Endothelial cell (in vitro differentiated cells): ENCODE measurements at regions not wholly inside any gene's neighbourhood (a gene's known extent, or its start where the extent isn't known, plus 50 kb on each side); places are given as distances from the start of the nearest gene placed in this dataset.

ENCODE experiments used
- DNase-seq: peaks from one replicate; pipeline ENCODE4 v3.0.0; 2021; ENCODE audit warnings: low spot score
- H3K27ac Mint-ChIP-seq: one replicate; pipeline ENCODE4 v1.8.0; 2021; ENCODE audit warnings: mixed read lengths, inconsistent platforms; ENCODE audit not compliant: unreplicated experiment
- H3K27me3 Mint-ChIP-seq: one replicate; pipeline ENCODE4 v1.8.0; 2021; ENCODE audit warnings: mild to moderate bottlenecking, moderate library complexity, mixed read lengths, inconsistent platforms; ENCODE audit not compliant: unreplicated experiment
- H3K36me3 Mint-ChIP-seq: one replicate; pipeline ENCODE4 v1.8.0; 2021; ENCODE audit warnings: mild to moderate bottlenecking, low read depth, mixed read lengths, inconsistent platforms; ENCODE audit not compliant: unreplicated experiment
- H3K4me1 Mint-ChIP-seq: one replicate; pipeline ENCODE4 v1.8.0; 2021; ENCODE audit warnings: mild to moderate bottlenecking, mixed read lengths, inconsistent platforms; ENCODE audit not compliant: unreplicated experiment
- H3K4me3 Mint-ChIP-seq: one replicate; pipeline ENCODE4 v1.8.0; 2021; ENCODE audit warnings: mild to moderate bottlenecking, mixed read lengths, inconsistent platforms; ENCODE audit not compliant: unreplicated experiment
- H3K9me3 Mint-ChIP-seq: one replicate; pipeline ENCODE4 v1.8.0; 2021; ENCODE audit warnings: mixed read lengths, inconsistent platforms; ENCODE audit not compliant: unreplicated experiment
- TF ChIP-seq, protein P1 (sequence below): fragments of 200-600 bp; sonication (generic); IDR thresholded peaks from one replicate; pipeline ENCODE4 v1.5.0; 2021; ENCODE audit warnings: antibody characterized with exemption; ENCODE audit not compliant: unreplicated experiment

DNA sequence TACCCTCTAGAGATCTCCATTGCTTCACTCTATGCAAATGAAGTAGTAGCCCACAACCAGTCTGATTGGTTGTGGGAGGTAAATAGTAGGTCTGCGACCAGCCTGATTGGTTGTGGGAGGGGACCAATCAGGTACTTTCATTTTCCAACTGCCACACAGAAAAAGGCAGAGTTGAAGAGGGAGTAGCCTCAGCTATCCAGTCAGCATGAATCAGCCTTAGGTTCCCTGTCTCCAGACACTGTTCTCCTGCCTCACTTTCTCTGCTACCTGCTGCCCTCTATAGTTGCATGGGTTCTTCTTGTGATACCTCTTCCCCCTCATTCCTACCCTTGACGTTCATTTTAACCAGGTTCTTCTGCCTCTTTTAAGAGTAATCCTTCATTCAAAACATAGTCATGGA, 114.5 kb upstream of the LYZL1 start:
- no peak for DNase-seq
- Mint-ChIP-seq H3K36me3 (peaks cover 4% of the 10 kb centered on the region), H3K4me3 (no peak overlapping the region), H3K27me3 (peaks cover 5% of the 10 kb centered on the region), H3K27ac (no peak overlapping the region), H3K4me1 (no peaks in the 10 kb centered on the region), H3K9me3 (peaks cover 8% of the 10 kb centered on the region)
- TF ChIP-seq, protein P1, sequence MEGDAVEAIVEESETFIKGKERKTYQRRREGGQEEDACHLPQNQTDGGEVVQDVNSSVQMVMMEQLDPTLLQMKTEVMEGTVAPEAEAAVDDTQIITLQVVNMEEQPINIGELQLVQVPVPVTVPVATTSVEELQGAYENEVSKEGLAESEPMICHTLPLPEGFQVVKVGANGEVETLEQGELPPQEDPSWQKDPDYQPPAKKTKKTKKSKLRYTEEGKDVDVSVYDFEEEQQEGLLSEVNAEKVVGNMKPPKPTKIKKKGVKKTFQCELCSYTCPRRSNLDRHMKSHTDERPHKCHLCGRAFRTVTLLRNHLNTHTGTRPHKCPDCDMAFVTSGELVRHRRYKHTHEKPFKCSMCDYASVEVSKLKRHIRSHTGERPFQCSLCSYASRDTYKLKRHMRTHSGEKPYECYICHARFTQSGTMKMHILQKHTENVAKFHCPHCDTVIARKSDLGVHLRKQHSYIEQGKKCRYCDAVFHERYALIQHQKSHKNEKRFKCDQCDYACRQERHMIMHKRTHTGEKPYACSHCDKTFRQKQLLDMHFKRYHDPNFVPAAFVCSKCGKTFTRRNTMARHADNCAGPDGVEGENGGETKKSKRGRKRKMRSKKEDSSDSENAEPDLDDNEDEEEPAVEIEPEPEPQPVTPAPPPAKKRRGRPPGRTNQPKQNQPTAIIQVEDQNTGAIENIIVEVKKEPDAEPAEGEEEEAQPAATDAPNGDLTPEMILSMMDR: no peak

DNA sequence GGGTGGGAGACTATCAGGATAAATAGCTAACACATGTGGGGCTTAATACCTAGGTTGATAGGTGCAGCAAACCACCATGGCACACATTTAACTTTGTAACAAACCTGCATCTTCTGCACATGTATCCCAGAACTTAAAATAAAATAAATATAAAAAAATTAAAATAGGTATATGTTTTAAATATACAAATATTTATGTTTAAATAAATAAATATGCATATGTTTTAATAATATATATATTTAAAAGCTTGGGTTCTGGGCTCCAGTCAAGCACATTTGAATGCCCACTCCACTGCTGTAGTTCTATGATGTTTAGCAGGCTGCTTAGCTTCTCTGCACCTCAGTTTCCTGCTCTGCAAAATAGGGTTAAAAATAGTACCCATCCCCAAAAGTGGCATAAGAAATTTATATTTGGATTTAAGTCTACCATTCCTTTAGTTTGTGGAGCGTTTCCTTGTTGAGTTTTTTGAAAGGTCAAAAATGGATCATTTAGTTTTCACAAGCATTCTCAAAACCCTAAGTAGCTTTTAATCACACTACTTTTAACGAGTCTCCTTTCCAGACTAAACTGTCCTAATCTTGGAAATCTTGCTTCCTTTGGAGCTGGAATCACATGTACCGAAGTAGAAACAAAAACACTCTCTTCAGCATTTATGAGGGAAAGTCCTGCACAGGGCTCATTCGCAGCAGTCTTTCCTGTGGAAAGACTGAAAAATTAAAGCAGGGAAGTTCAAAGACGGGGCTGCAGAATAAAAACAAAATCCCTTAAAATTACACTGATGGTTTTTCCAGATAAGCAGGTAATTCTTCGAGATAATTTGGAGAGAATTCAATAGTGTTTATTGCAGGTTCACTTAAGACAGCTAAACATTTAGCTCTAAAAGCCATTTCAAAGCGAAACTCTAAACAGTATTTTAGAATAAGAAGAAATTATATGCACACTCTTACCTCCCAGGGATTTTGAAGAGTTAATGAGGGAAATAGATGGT, 111.7 kb upstream of the LYZL1 start:
- Mint-ChIP-seq H3K4me1 (no peaks in the 10 kb centered on the region), H3K27ac (no peak overlapping the region), H3K9me3 (no peaks in the 10 kb centered on the region)

GRCh38 chr10:29181936-29182335, 106.9 kb upstream of the LYZL1 start:
- Mint-ChIP-seq H3K9me3 (no peaks in the 10 kb centered on the region), H3K4me3 (no peak overlapping the region), H3K4me1 (no peaks in the 10 kb centered on the region), H3K36me3 (peaks cover 3% of the 10 kb centered on the region), H3K27ac (no peak overlapping the region), H3K27me3 (no peaks in the 10 kb centered on the region)
- TF ChIP-seq, protein P1: no peak
- DNase-seq: no peak

More for the DNA sequence above, 111.7 kb upstream of the LYZL1 start:
- peaks cover 1% of the 10 kb centered on the region for H3K27me3 Mint-ChIP-seq
- TF ChIP-seq, protein P1: no peak
- H3K4me3 Mint-ChIP-seq: no peak overlapping the region
- H3K36me3 Mint-ChIP-seq: no peaks in the 10 kb centered on the region
- DNase-seq: no peak

- no peak overlapping the region for H3K4me3 Mint-ChIP-seq
- H3K27me3 Mint-ChIP-seq: no peaks in the 10 kb centered on the region
- no peaks in the 10 kb centered on the region for H3K4me1 Mint-ChIP-seq
- no peaks in the 10 kb centered on the region for H3K9me3 Mint-ChIP-seq
- DNase-seq: no peak
- H3K27ac Mint-ChIP-seq: no peak overlapping the region
- TF ChIP-seq, protein P1: no peak
- peaks cover 3% of the 10 kb centered on the region for H3K36me3 Mint-ChIP-seq
Measured at GRCh38 chr10:29183301-29183945, 105.4 kb upstream of the LYZL1 start.
